ENCODE measurements at regions not wholly inside any gene's neighbourhood (a gene's known extent, or its start where the extent isn't known, plus 50 kb on each side); places are given as distances from the start of the nearest gene placed in this dataset.

- TF ChIP-seq TAF1 (IDR thresholded peaks at IDR 0.05; ENCODE audit: borderline replicate concordance, insufficient read depth, low read length) (no peak), FOXP2 (optimal IDR thresholded peaks at IDR 0.05; ENCODE audit: borderline replicate concordance, extremely low read depth, extremely low read length, insufficient read depth) (no peak), POLR2AphosphoS5 (IDR thresholded peaks at IDR 0.05; ENCODE audit: low read depth, low read length) (no peak)
Measured at GRCh38 chr15:95468820-95469219, 861.7 kb upstream of the NR2F2 start.

- TF ChIP-seq, protein P1, sequence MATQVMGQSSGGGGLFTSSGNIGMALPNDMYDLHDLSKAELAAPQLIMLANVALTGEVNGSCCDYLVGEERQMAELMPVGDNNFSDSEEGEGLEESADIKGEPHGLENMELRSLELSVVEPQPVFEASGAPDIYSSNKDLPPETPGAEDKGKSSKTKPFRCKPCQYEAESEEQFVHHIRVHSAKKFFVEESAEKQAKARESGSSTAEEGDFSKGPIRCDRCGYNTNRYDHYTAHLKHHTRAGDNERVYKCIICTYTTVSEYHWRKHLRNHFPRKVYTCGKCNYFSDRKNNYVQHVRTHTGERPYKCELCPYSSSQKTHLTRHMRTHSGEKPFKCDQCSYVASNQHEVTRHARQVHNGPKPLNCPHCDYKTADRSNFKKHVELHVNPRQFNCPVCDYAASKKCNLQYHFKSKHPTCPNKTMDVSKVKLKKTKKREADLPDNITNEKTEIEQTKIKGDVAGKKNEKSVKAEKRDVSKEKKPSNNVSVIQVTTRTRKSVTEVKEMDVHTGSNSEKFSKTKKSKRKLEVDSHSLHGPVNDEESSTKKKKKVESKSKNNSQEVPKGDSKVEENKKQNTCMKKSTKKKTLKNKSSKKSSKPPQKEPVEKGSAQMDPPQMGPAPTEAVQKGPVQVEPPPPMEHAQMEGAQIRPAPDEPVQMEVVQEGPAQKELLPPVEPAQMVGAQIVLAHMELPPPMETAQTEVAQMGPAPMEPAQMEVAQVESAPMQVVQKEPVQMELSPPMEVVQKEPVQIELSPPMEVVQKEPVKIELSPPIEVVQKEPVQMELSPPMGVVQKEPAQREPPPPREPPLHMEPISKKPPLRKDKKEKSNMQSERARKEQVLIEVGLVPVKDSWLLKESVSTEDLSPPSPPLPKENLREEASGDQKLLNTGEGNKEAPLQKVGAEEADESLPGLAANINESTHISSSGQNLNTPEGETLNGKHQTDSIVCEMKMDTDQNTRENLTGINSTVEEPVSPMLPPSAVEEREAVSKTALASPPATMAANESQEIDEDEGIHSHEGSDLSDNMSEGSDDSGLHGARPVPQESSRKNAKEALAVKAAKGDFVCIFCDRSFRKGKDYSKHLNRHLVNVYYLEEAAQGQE (IDR thresholded peaks at IDR 0.05; ENCODE audit: insufficient read depth in 1 of 2, low read depth in 2 of 2, low read length in 2 of 2) = no peak
- TF ChIP-seq SIN3A (IDR thresholded peaks at IDR 0.05; ENCODE audit: borderline replicate concordance, insufficient read depth, low read length) = no peak
- no peak for TF ChIP-seq POLR2AphosphoS5 (IDR thresholded peaks at IDR 0.05; ENCODE audit: low read depth, low read length)
- no peak for TF ChIP-seq TAF1 (IDR thresholded peaks at IDR 0.05; ENCODE audit: borderline replicate concordance, insufficient read depth, low read length)
- no peak for TF ChIP-seq FOXP2 (optimal IDR thresholded peaks at IDR 0.05; ENCODE audit: borderline replicate concordance, extremely low read depth, extremely low read length, insufficient read depth)
Measured at GRCh38 chr15:95469496-95470000, 861.0 kb upstream of the NR2F2 start.

- TF ChIP-seq SIN3A (IDR thresholded peaks at IDR 0.05; ENCODE audit: borderline replicate concordance, insufficient read depth, low read length) = no peak
- no peak for TF ChIP-seq POLR2AphosphoS5 (IDR thresholded peaks at IDR 0.05; ENCODE audit: low read depth, low read length)
Measured at GRCh38 chr15:95470529-95470928, 860.0 kb upstream of the NR2F2 start.

GRCh38 chr15:95470997-95471689 is 859.4 kb upstream of the NR2F2 start:
- TF ChIP-seq POLR2AphosphoS5 (IDR thresholded peaks at IDR 0.05; ENCODE audit: low read depth, low read length) = no peak
- TF ChIP-seq FOXP2 (optimal IDR thresholded peaks at IDR 0.05; ENCODE audit: borderline replicate concordance, extremely low read depth, extremely low read length, insufficient read depth) = no peak
- TF ChIP-seq SIN3A (IDR thresholded peaks at IDR 0.05; ENCODE audit: borderline replicate concordance, insufficient read depth, low read length) = no peak
- no peak for TF ChIP-seq TAF1 (IDR thresholded peaks at IDR 0.05; ENCODE audit: borderline replicate concordance, insufficient read depth, low read length)
- TF ChIP-seq, protein P1 (IDR thresholded peaks at IDR 0.05; ENCODE audit: insufficient read depth in 1 of 2, low read depth in 2 of 2, low read length in 2 of 2) = no peak

- TF ChIP-seq, protein P1 (IDR thresholded peaks at IDR 0.05; ENCODE audit: insufficient read depth in 1 of 2, low read depth in 2 of 2, low read length in 2 of 2) = no peak
- TF ChIP-seq FOXP2 (optimal IDR thresholded peaks at IDR 0.05; ENCODE audit: borderline replicate concordance, extremely low read depth, extremely low read length, insufficient read depth) = no peak
- no peak for TF ChIP-seq TAF1 (IDR thresholded peaks at IDR 0.05; ENCODE audit: borderline replicate concordance, insufficient read depth, low read length)
- TF ChIP-seq POLR2AphosphoS5 (IDR thresholded peaks at IDR 0.05; ENCODE audit: low read depth, low read length) = no peak
- TF ChIP-seq SIN3A (IDR thresholded peaks at IDR 0.05; ENCODE audit: borderline replicate concordance, insufficient read depth, low read length) = no peak
Measured at GRCh38 chr15:95471690-95472086, 858.8 kb upstream of the NR2F2 start.

- TF ChIP-seq POLR2AphosphoS5 (IDR thresholded peaks at IDR 0.05; ENCODE audit: low read depth, low read length) = no peak
- TF ChIP-seq SIN3A (IDR thresholded peaks at IDR 0.05; ENCODE audit: borderline replicate concordance, insufficient read depth, low read length) = no peak
- no peak for TF ChIP-seq TAF1 (IDR thresholded peaks at IDR 0.05; ENCODE audit: borderline replicate concordance, insufficient read depth, low read length)
- TF ChIP-seq FOXP2 (optimal IDR thresholded peaks at IDR 0.05; ENCODE audit: borderline replicate concordance, extremely low read depth, extremely low read length, insufficient read depth) = no peak
- TF ChIP-seq, protein P1 (IDR thresholded peaks at IDR 0.05; ENCODE audit: insufficient read depth in 1 of 2, low read depth in 2 of 2, low read length in 2 of 2) = no peak
Measured at GRCh38 chr15:95475067-95475466, 855.4 kb upstream of the NR2F2 start.

Data from PFSK-1 (cell line).